Astrocyte (in vitro differentiated cells and primary cell): ENCODE measurements at regions not wholly inside any gene's neighbourhood (a gene's known extent, or its start where the extent isn't known, plus 50 kb on each side); places are given as distances from the start of the nearest gene placed in this dataset.

ENCODE experiments used
- DNase-seq: peaks from one replicate; pipeline ENCODE4 v3.0.0-alpha.2; 2010; ENCODE audit warnings: low read depth
- FAIRE-seq: peaks from 2 replicates; lab custom pipeline; 2011; peaks lifted over from hg19 to GRCh38; lab: Jason Lieb, UNC
- H2AFZ ChIP-seq: 2 replicates; pipeline ENCODE4 v1.6.0; 2012; ENCODE audit warnings: low read depth, low read length, inconsistent platforms
- H3K27ac ChIP-seq: 2 replicates; pipeline ENCODE4 v1.5.1; 2011; ENCODE audit warnings: low read depth, low read length, inconsistent platforms
- H3K27me3 ChIP-seq: 2 replicates; pipeline ENCODE4 v1.6.0; 2011; ENCODE audit warnings: low read length, inconsistent platforms; ENCODE audit not compliant: insufficient read depth
- H3K36me3 ChIP-seq: 2 replicates; pipeline ENCODE4 v1.5.1; 2011; ENCODE audit warnings: low read length, inconsistent platforms; ENCODE audit not compliant: insufficient read depth
- H3K4me1 ChIP-seq: 2 replicates; pipeline ENCODE4 v1.5.1; 2011; ENCODE audit warnings: low read length, inconsistent platforms; ENCODE audit not compliant: insufficient read depth
- H3K4me2 ChIP-seq: 2 replicates; pipeline ENCODE4 v1.6.0; 2012; ENCODE audit warnings: low read length, inconsistent platforms
- H3K4me3 ChIP-seq: 2 replicates; pipeline ENCODE4 v1.5.1; 2011; ENCODE audit warnings: low read depth, mild to moderate bottlenecking, low read length, inconsistent platforms; ENCODE audit not compliant: insufficient read depth
- H3K79me2 ChIP-seq: 2 replicates; pipeline ENCODE4 v1.6.0; 2012; ENCODE audit warnings: mild to moderate bottlenecking, low read length, inconsistent platforms; ENCODE audit not compliant: insufficient read depth
- H3K9ac ChIP-seq: 2 replicates; pipeline ENCODE4 v1.6.0; 2012; ENCODE audit warnings: mild to moderate bottlenecking, low read length, inconsistent platforms
- H3K9me3 ChIP-seq: 2 replicates; pipeline ENCODE4 v1.5.1; 2012; ENCODE audit warnings: low read depth, mild to moderate bottlenecking, low read length, inconsistent platforms; ENCODE audit not compliant: insufficient read depth
- H4K20me1 ChIP-seq: 2 replicates; pipeline ENCODE4 v1.6.0; 2012; ENCODE audit warnings: low read length, inconsistent platforms; ENCODE audit not compliant: insufficient read depth
- H3K27ac Mint-ChIP-seq: one replicate; pipeline ENCODE4 v1.8.0; 2021; ENCODE audit warnings: mild to moderate bottlenecking, mixed read lengths; ENCODE audit not compliant: unreplicated experiment
- H3K27me3 Mint-ChIP-seq: one replicate; pipeline ENCODE4 v1.8.0; 2021; ENCODE audit warnings: low read depth, mixed read lengths; ENCODE audit not compliant: unreplicated experiment
- H3K36me3 Mint-ChIP-seq: one replicate; pipeline ENCODE4 v1.8.0; 2021; ENCODE audit warnings: low read depth, mixed read lengths; ENCODE audit not compliant: unreplicated experiment
- H3K4me1 Mint-ChIP-seq: one replicate; pipeline ENCODE4 v1.8.0; 2021; ENCODE audit warnings: low read depth, mixed read lengths; ENCODE audit not compliant: unreplicated experiment
- H3K4me3 Mint-ChIP-seq: one replicate; pipeline ENCODE4 v1.8.0; 2021; ENCODE audit warnings: mild to moderate bottlenecking, moderate library complexity, mixed read lengths; ENCODE audit not compliant: unreplicated experiment
- H3K9me3 Mint-ChIP-seq: one replicate; pipeline ENCODE4 v1.8.0; 2021; ENCODE audit warnings: mild to moderate bottlenecking, mixed read lengths; ENCODE audit not compliant: unreplicated experiment
- EZH2 ChIP-seq: IDR thresholded peaks from 2 replicates; pipeline ENCODE4 v1.6.1; 2012; ENCODE audit warnings: mild to moderate bottlenecking, low read length, inconsistent platforms; ENCODE audit not compliant: insufficient read depth
- TF ChIP-seq, protein P1 (sequence below): IDR thresholded peaks from 2 replicates; pipeline ENCODE4 v1.5.1; 2011; ENCODE audit warnings: low read depth, mild to moderate bottlenecking, inconsistent platforms, low read length, moderate library complexity; ENCODE audit not compliant: insufficient read depth

DNA sequence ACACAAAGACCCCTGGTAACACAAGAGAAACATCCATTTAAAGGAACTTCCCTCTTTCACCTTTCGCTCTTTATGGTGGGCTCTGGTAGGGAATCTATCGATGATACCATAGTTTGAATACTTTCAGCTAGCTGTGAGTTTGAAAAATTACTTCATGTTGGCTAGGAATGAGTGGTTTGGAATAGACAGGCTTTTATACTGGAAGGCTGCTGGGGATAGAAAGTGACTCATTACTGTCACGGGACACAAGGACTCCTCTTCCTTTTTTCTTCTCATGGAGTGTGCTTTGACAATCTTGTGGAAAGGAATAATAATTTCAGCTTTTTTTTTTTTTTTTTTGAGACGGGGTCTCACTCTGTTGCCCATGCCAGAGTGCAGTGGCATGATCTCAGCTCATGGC, 76.9 kb downstream of the CYB561 start:
- H3K9me3 Mint-ChIP-seq: no peaks in the 10 kb centered on the region
- Histone ChIP-seq H3K27ac (no peak overlapping the region), H3K9ac (no peak overlapping the region), H3K27me3 (no peaks in the 10 kb centered on the region), H2AFZ (no peak overlapping the region), H3K4me1 (peaks cover 6% of the 10 kb centered on the region), H3K36me3 (peaks cover 9% of the 10 kb centered on the region), H3K4me3 (no peak overlapping the region), H3K4me2 (no peak overlapping the region), H3K9me3 (no peaks in the 10 kb centered on the region), H4K20me1 (peaks cover 11% of the 10 kb centered on the region), H3K79me2 (no peaks in the 10 kb centered on the region)
- no peak overlapping the region for H3K27ac Mint-ChIP-seq
- H3K27me3 Mint-ChIP-seq: no peaks in the 10 kb centered on the region
- H3K4me1 Mint-ChIP-seq: peaks cover 4% of the 10 kb centered on the region
- no peak overlapping the region for H3K4me3 Mint-ChIP-seq
- peaks cover 5% of the 10 kb centered on the region for H3K36me3 Mint-ChIP-seq
- FAIRE-seq (no peak), DNase-seq (peak; percentile 74)
- no peak for TF ChIP-seq EZH2
- TF ChIP-seq, protein P1, sequence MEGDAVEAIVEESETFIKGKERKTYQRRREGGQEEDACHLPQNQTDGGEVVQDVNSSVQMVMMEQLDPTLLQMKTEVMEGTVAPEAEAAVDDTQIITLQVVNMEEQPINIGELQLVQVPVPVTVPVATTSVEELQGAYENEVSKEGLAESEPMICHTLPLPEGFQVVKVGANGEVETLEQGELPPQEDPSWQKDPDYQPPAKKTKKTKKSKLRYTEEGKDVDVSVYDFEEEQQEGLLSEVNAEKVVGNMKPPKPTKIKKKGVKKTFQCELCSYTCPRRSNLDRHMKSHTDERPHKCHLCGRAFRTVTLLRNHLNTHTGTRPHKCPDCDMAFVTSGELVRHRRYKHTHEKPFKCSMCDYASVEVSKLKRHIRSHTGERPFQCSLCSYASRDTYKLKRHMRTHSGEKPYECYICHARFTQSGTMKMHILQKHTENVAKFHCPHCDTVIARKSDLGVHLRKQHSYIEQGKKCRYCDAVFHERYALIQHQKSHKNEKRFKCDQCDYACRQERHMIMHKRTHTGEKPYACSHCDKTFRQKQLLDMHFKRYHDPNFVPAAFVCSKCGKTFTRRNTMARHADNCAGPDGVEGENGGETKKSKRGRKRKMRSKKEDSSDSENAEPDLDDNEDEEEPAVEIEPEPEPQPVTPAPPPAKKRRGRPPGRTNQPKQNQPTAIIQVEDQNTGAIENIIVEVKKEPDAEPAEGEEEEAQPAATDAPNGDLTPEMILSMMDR: no peak

DNA sequence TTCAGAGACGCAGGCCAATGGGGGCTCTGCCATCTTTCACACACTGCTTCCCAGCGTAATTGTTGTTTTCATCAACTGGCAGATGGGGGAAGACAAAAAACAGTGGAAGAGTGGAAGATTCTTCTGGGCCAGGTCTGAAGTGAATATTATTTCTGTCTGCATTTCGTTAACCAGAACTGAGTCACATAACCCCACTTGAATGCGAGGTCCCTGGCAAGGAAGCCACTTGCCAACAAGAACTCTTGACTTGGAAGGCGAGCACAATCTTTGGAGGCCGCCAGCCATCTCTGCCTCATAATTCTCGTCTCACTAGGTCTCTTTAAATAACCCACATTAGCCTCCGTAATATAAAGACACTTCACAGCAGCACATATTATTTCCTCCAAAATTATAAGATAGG, 75.4 kb downstream of the CYB561 start:
- H3K27ac Mint-ChIP-seq: no peak overlapping the region
- Histone ChIP-seq H4K20me1 (peaks cover 6% of the 10 kb centered on the region), H2AFZ (no peak overlapping the region), H3K79me2 (no peaks in the 10 kb centered on the region), H3K36me3 (peaks cover 9% of the 10 kb centered on the region), H3K4me2 (no peak overlapping the region), H3K9ac (no peak overlapping the region), H3K27me3 (no peaks in the 10 kb centered on the region), H3K27ac (no peak overlapping the region), H3K4me1 (peaks cover 6% of the 10 kb centered on the region), H3K4me3 (no peak overlapping the region), H3K9me3 (no peaks in the 10 kb centered on the region)
- TF ChIP-seq EZH2: no peak
- TF ChIP-seq, protein P1: no peak
- H3K9me3 Mint-ChIP-seq: no peaks in the 10 kb centered on the region
- H3K4me3 Mint-ChIP-seq: no peak overlapping the region
- DNase-seq: peak; percentile 56
- FAIRE-seq: no peak
- no peaks in the 10 kb centered on the region for H3K27me3 Mint-ChIP-seq
- H3K4me1 Mint-ChIP-seq: peaks cover 4% of the 10 kb centered on the region
- H3K36me3 Mint-ChIP-seq: peaks cover 3% of the 10 kb centered on the region

GRCh38 chr17:63376949-63377348, 69.2 kb downstream of the CYB561 start:
- peaks cover 7% of the 10 kb centered on the region for H3K4me1 Mint-ChIP-seq
- TF ChIP-seq, protein P1: no peak
- TF ChIP-seq EZH2: no peak
- H3K36me3 Mint-ChIP-seq: peaks cover 15% of the 10 kb centered on the region
- H3K4me3 ChIP-seq: no peak overlapping the region
- no peak overlapping the region for H3K27ac Mint-ChIP-seq
- no peak overlapping the region for H3K4me2 ChIP-seq
- H3K79me2 ChIP-seq: no peaks in the 10 kb centered on the region
- peaks cover 9% of the 10 kb centered on the region for H4K20me1 ChIP-seq
- H3K9ac ChIP-seq: no peak overlapping the region
- H3K27me3 ChIP-seq: no peaks in the 10 kb centered on the region
- H2AFZ ChIP-seq: no peak overlapping the region
- DNase-seq (no peak), FAIRE-seq (no peak)
- no peak overlapping the region for H3K4me3 Mint-ChIP-seq
- no peaks in the 10 kb centered on the region for H3K27me3 Mint-ChIP-seq
- no peaks in the 10 kb centered on the region for H3K4me1 ChIP-seq
- H3K9me3 Mint-ChIP-seq: peaks cover 9% of the 10 kb centered on the region
- H3K27ac ChIP-seq: no peak overlapping the region
- no peaks in the 10 kb centered on the region for H3K9me3 ChIP-seq
- H3K36me3 ChIP-seq: peaks cover 9% of the 10 kb centered on the region
